H1 (cell line): ENCODE measurements at regions not wholly inside any gene's neighbourhood (a gene's known extent, or its start where the extent isn't known, plus 50 kb on each side); places are given as distances from the start of the nearest gene placed in this dataset.
"Not testable (repeated sequence)": the region's sequence is repeated elsewhere in the genome, so short reads cannot be mapped to it uniquely, and the experiment has no call there.

Source experiments
- CTCF ChIA-PET: fragments of 300-600 bp; sonication (Branson Sonifier 250); formaldehyde crosslinking; loops from one replicate; lab custom pipeline; 2021; ENCODE audit not compliant: partially characterized antibody; lab: Charles Lee
- POLR2A ChIA-PET: fragments of 300-600 bp; sonication (Branson Sonifier 250); formaldehyde crosslinking; loops from one replicate; lab custom pipeline; 2021; ENCODE audit warnings: inconsistent platforms; ENCODE audit not compliant: partially characterized antibody; lab: Charles Lee
- DNase-seq, 2 experiments: peaks; one replicate each; pipeline versions ENCODE4 v3.0.0 to v3.0.0-alpha.2; 2010 to 2022; ENCODE audit warnings: low spot score in 2 of 2, low read depth in 1 of 2, mixed read lengths in 1 of 2
- FAIRE-seq: peaks from 2 replicates; lab custom pipeline; 2011; peaks lifted over from hg19 to GRCh38; lab: Jason Lieb, UNC
- H2AFZ ChIP-seq: 2 replicates; pipeline ENCODE4 v1.8.1; 2012; ENCODE audit warnings: low read length, inconsistent platforms
- H2AK5ac ChIP-seq: 2 replicates; pipeline ENCODE4 v1.6.1; 2013; ENCODE audit warnings: low read depth, low read length
- H2BK120ac ChIP-seq: replicated peaks from 2 replicates; pipeline ENCODE3; 2013; ENCODE audit warnings: low read depth, low read length, inconsistent platforms
- H2BK12ac ChIP-seq: 2 replicates; pipeline ENCODE4 v1.6.1; 2013; ENCODE audit warnings: low read depth, low read length
- H2BK15ac ChIP-seq: 2 replicates; pipeline ENCODE4 v1.6.1; 2013; ENCODE audit warnings: low read length
- H2BK20ac ChIP-seq: 2 replicates; pipeline ENCODE4 v1.6.1; 2013; ENCODE audit warnings: low read length
- H2BK5ac ChIP-seq: 2 replicates; pipeline ENCODE4 v1.6.1; 2013; ENCODE audit warnings: low read depth, low read length
- H3K14ac ChIP-seq: 2 replicates; pipeline ENCODE4 v1.6.1; 2013; ENCODE audit warnings: inconsistent platforms; ENCODE audit not compliant: insufficient read length
- H3K18ac ChIP-seq: 2 replicates; pipeline ENCODE4 v1.6.1; 2013; ENCODE audit warnings: low read length; ENCODE audit errors: extremely low read depth
- H3K23ac ChIP-seq: 2 replicates; pipeline ENCODE4 v1.6.1; 2013; ENCODE audit warnings: inconsistent platforms; ENCODE audit not compliant: insufficient read length
- H3K23me2 ChIP-seq: 2 replicates; pipeline ENCODE4 v1.6.1; 2013; ENCODE audit warnings: low read depth, low read length
- H3K27ac ChIP-seq: 2 replicates; pipeline ENCODE4 v1.6.1; 2011; ENCODE audit warnings: low read depth, low read length, inconsistent platforms
- H3K27me3 ChIP-seq, 4 experiments: replicated peaks in 1 of 4; 1 replicate in 1 of 4; 2 replicates in 3 of 4; pipeline versions ENCODE4 v1.6.1 to v1.8.1; 2011 to 2013; ENCODE audit warnings: low read length in 3 of 4, mild to moderate bottlenecking in 3 of 4, inconsistent platforms in 2 of 4, mixed read lengths in 2 of 4, moderate library complexity in 1 of 4; ENCODE audit not compliant: control insufficient read depth in 3 of 4, insufficient read depth in 3 of 4; ENCODE audit errors: extremely low read depth in 1 of 4
- H3K36me3 ChIP-seq, 4 experiments: 2 replicates each; pipeline versions ENCODE4 v1.6.1 to v1.8.1; 2011 to 2013; ENCODE audit warnings: mild to moderate bottlenecking in 4 of 4, low read length in 3 of 4, moderate library complexity in 2 of 4, control low read depth in 1 of 4, inconsistent platforms in 1 of 4; ENCODE audit not compliant: insufficient read depth in 4 of 4, control insufficient read depth in 2 of 4
- H3K4ac ChIP-seq: replicated peaks from 2 replicates; pipeline ENCODE3; 2013; ENCODE audit warnings: low read length, low read depth, mixed read lengths, inconsistent platforms; ENCODE audit not compliant: insufficient read length
- H3K4me1 ChIP-seq, 4 experiments: replicated peaks in 1 of 4; 1 replicate in 1 of 4; 2 replicates in 3 of 4; pipeline versions ENCODE4 v1.6.1 to v1.8.1; 2011 to 2013; ENCODE audit warnings: low read length in 3 of 4, inconsistent platforms in 2 of 4, mixed read lengths in 1 of 4; ENCODE audit not compliant: insufficient read depth in 4 of 4, control insufficient read depth in 3 of 4
- H3K4me2 ChIP-seq, 2 experiments: 2 replicates each; pipeline versions ENCODE4 v1.6.1 to v1.8.1; 2011 to 2013; ENCODE audit warnings: low read depth in 2 of 2, low read length in 2 of 2, control low read depth in 1 of 2, inconsistent platforms in 1 of 2, mild to moderate bottlenecking in 1 of 2; ENCODE audit not compliant: insufficient read depth in 1 of 2
- H3K4me3 ChIP-seq, 4 experiments: fragments of 200-600, 300-600 bp in 1 of 4; sonication (generic), shearing (Covaris generic), sonication (Bioruptor Twin) in 1 of 4; 2 replicates each; pipeline versions ENCODE4 v1.5.1 to v1.8.1; 2011 to 2016; ENCODE audit warnings: low read length in 4 of 4, low read depth in 3 of 4, control low read depth in 2 of 4, inconsistent platforms in 2 of 4, mild to moderate bottlenecking in 2 of 4, mixed read lengths in 1 of 4, moderate library complexity in 1 of 4; ENCODE audit not compliant: insufficient read depth in 2 of 4; ENCODE audit errors: extremely low read depth in 1 of 4
- H3K56ac ChIP-seq: replicated peaks from 2 replicates; pipeline ENCODE3; 2013; ENCODE audit warnings: low read depth, mild to moderate bottlenecking, mixed read lengths, low read length, inconsistent platforms; ENCODE audit not compliant: insufficient read length
- H3K79me1 ChIP-seq: 2 replicates; pipeline ENCODE4 v1.6.1; 2013; ENCODE audit warnings: low read depth, low read length, control low read depth
- H3K79me2 ChIP-seq, 2 experiments: 2 replicates each; pipeline versions ENCODE4 v1.6.1 to v1.8.1; 2012 to 2013; ENCODE audit warnings: low read length in 2 of 2, mild to moderate bottlenecking in 2 of 2, inconsistent platforms in 1 of 2; ENCODE audit not compliant: insufficient read depth in 2 of 2, control insufficient read depth in 1 of 2
- H3K9ac ChIP-seq, 4 experiments: replicated peaks in 1 of 4; 1 replicate in 1 of 4; 2 replicates in 3 of 4; pipeline versions ENCODE4 v1.6.1 to v1.8.1; 2011 to 2013; ENCODE audit warnings: low read depth in 3 of 4, low read length in 3 of 4, control low read depth in 2 of 4, mild to moderate bottlenecking in 2 of 4, moderate library complexity in 2 of 4, inconsistent platforms in 1 of 4; ENCODE audit errors: extremely low read depth in 1 of 4
- H3K9me3 ChIP-seq, 2 experiments: 2 replicates each; pipeline versions ENCODE4 v1.6.1 to v1.8.1; 2012 to 2013; ENCODE audit warnings: mild to moderate bottlenecking in 2 of 2, moderate library complexity in 2 of 2, control low read depth in 1 of 2, inconsistent platforms in 1 of 2, low read depth in 1 of 2, low read length in 1 of 2, mixed read lengths in 1 of 2; ENCODE audit not compliant: insufficient read depth in 2 of 2
- H4K20me1 ChIP-seq, 2 experiments: replicated peaks in 1 of 2; 2 replicates each; pipeline versions ENCODE3 to v1.8.1; 2011 to 2013; ENCODE audit warnings: inconsistent platforms in 2 of 2, low read length in 2 of 2, mild to moderate bottlenecking in 1 of 2; ENCODE audit not compliant: insufficient read depth in 2 of 2, control insufficient read depth in 1 of 2
- H4K5ac ChIP-seq: 2 replicates; pipeline ENCODE4 v1.6.1; 2013; ENCODE audit warnings: low read length, low read depth, mixed read lengths, inconsistent platforms; ENCODE audit not compliant: insufficient read length
- H4K8ac ChIP-seq: 2 replicates; pipeline ENCODE4 v1.8.0; 2013; ENCODE audit warnings: mild to moderate bottlenecking, moderate library complexity, low read length, inconsistent platforms; ENCODE audit not compliant: insufficient read depth; ENCODE audit errors: extremely low read depth
- H4K91ac ChIP-seq: replicated peaks from 2 replicates; pipeline ENCODE3; 2013; ENCODE audit warnings: low read length, mixed read lengths, inconsistent platforms; ENCODE audit not compliant: insufficient read length
- WGBS, 2 experiments: shearing (Covaris generic) in 1 of 2; methylation state at CpG; one replicate each; pipeline versions ENCODE4 v1.1.6 to v1.1.7; 2013 to 2015; ENCODE audit warnings: low lambda C conversion rate in 2 of 2, mixed read lengths in 2 of 2, inconsistent platforms in 1 of 2, low coverage in 1 of 2, missing lambda C conversion rate in 1 of 2; ENCODE audit not compliant: insufficient replicate concordance in 2 of 2, insufficient coverage in 1 of 2, insufficient read length in 1 of 2; ENCODE audit errors: extremely low coverage in 1 of 2, missing lambda C conversion rate in 1 of 2; 5-methylcytosine and 5-hydroxymethylcytosine counted together

- H4K8ac ChIP-seq, H3K79me1 ChIP-seq, H3K9me3 ChIP-seq, H2AFZ ChIP-seq, H3K27me3 ChIP-seq, H3K14ac ChIP-seq, H3K27ac ChIP-seq, H3K4me1 ChIP-seq, H2BK20ac ChIP-seq, H4K20me1 ChIP-seq, H2BK5ac ChIP-seq, H2BK120ac ChIP-seq, H3K23me2 ChIP-seq, H3K23ac ChIP-seq, H3K4me3 ChIP-seq, H2BK15ac ChIP-seq, H2BK12ac ChIP-seq, H4K91ac ChIP-seq, FAIRE-seq, H3K36me3 ChIP-seq, H2AK5ac ChIP-seq, H3K18ac ChIP-seq, H3K4me2 ChIP-seq, H3K79me2 ChIP-seq, H4K5ac ChIP-seq, POLR2A ChIA-PET, DNase-seq, H3K9ac ChIP-seq, H3K4ac ChIP-seq, H3K56ac ChIP-seq: not testable (repeated sequence)
- CTCF ChIA-PET = interaction anchor here (0.9 kb wide), 1 partner anchor 13 kb away, joined by 3 read pairs; no protein-coding TSS in a partner anchor
- 93% methylated on average over 20 of the region's 36 CpGs; no CpG with 5 or more reads in 1 of the 2 experiments for WGBS, 2 experiments
Measured at GRCh38 chr12:43224190-43224805, 327.7 kb downstream of the ADAMTS20 start.
